GM23338 (cell line): ENCODE measurements at regions not wholly inside any gene's neighbourhood (a gene's known extent, or its start where the extent isn't known, plus 50 kb on each side); places are given as distances from the start of the nearest gene placed in this dataset.
A peak's percentile ranks its signal among the peaks of the same experiment; 100 is the strongest.

Experiments used
- ATAC-seq: fragments of 200-7000 bp; cut with Tn5 transposase; 3 replicates; pipeline ENCODE4 v1.9.1; 2020
- DNase-seq: peaks from one replicate; pipeline ENCODE4 v3.0.0-alpha.2; 2015; ENCODE audit warnings: low spot score
- H2AFZ ChIP-seq: fragments of 200-600 bp; sonication (generic); 2 replicates; pipeline ENCODE4 v1.8.0; 2016; ENCODE audit warnings: antibody characterized with exemption, mild to moderate bottlenecking, moderate library complexity
- H3F3A ChIP-seq: fragments of 200-600 bp; sonication (generic); replicated peaks from 2 replicates; pipeline ENCODE4 v1.8.0; 2017; ENCODE audit warnings: antibody characterized with exemption, mixed run types, low read depth
- H3K27ac ChIP-seq: fragments of 200-600 bp; sonication (generic); 2 replicates; pipeline ENCODE4 v1.6.1; 2016; ENCODE audit warnings: low read depth
- H3K27me3 ChIP-seq: fragments of 200-600 bp; sonication (generic); 2 replicates; pipeline ENCODE4 v1.8.0; 2016; ENCODE audit warnings: mild to moderate bottlenecking, mixed run types, moderate library complexity; ENCODE audit not compliant: insufficient read depth
- H3K36me3 ChIP-seq: fragments of 200-600 bp; sonication (generic); 2 replicates; pipeline ENCODE4 v1.8.0; 2016; ENCODE audit warnings: mild to moderate bottlenecking; ENCODE audit not compliant: insufficient read depth
- H3K4me1 ChIP-seq: fragments of 200-600 bp; sonication (generic); 2 replicates; pipeline ENCODE4 v1.8.0; 2016; ENCODE audit warnings: mild to moderate bottlenecking, moderate library complexity; ENCODE audit not compliant: insufficient read depth
- H3K4me2 ChIP-seq: fragments of 200-600 bp; sonication (generic); 2 replicates; pipeline ENCODE4 v1.7.1; 2017; ENCODE audit warnings: mixed run types
- H3K4me3 ChIP-seq: fragments of 200-600 bp; sonication (generic); 2 replicates; pipeline ENCODE4 v1.6.1; 2016; ENCODE audit warnings: mixed run types
- H3K79me2 ChIP-seq: fragments of 200-600 bp; sonication (generic); replicated peaks from 2 replicates; pipeline ENCODE4 v1.8.0; 2017; ENCODE audit warnings: mild to moderate bottlenecking; ENCODE audit not compliant: insufficient read depth
- H3K9me2 ChIP-seq: fragments of 200-600 bp; sonication (generic); 2 replicates; pipeline ENCODE4 v1.8.0; 2017; ENCODE audit not compliant: insufficient read depth
- H4K20me1 ChIP-seq: fragments of 200-600 bp; sonication (generic); replicated peaks from 2 replicates; pipeline ENCODE4 v1.8.0; 2017; ENCODE audit warnings: mild to moderate bottlenecking; ENCODE audit not compliant: insufficient read depth
- H3K27ac Mint-ChIP-seq: 2 replicates; pipeline ENCODE4 v1.8.0; 2020; ENCODE audit warnings: inconsistent platforms, mild to moderate bottlenecking, moderate library complexity, mixed read lengths
- H3K27me3 Mint-ChIP-seq: 3 replicates; pipeline ENCODE4 v1.8.0; 2022; ENCODE audit warnings: low read depth, mild to moderate bottlenecking, moderate library complexity, mixed read lengths, inconsistent platforms; ENCODE audit not compliant: insufficient read depth, poor library complexity
- H3K36me3 Mint-ChIP-seq: 3 replicates; pipeline ENCODE4 v1.8.0; 2021; ENCODE audit warnings: low read depth, mild to moderate bottlenecking, inconsistent platforms, moderate library complexity, mixed read lengths
- H3K4me1 Mint-ChIP-seq: 3 replicates; pipeline ENCODE4 v1.8.0; 2020; ENCODE audit warnings: mild to moderate bottlenecking, inconsistent platforms, mixed read lengths
- H3K4me3 Mint-ChIP-seq: 3 replicates; pipeline ENCODE4 v1.8.0; 2021; ENCODE audit warnings: moderate library complexity, mild to moderate bottlenecking, inconsistent platforms, mixed read lengths
- H3K9me3 Mint-ChIP-seq: 3 replicates; pipeline ENCODE4 v1.8.0; 2020; ENCODE audit warnings: moderate library complexity, mild to moderate bottlenecking, inconsistent platforms, mixed read lengths
- EZH2phosphoT487 ChIP-seq: fragments of 200-600 bp; sonication (generic); IDR thresholded peaks from one replicate; pipeline ENCODE4 v1.8.1; 2018; ENCODE audit warnings: antibody characterized with exemption; ENCODE audit not compliant: unreplicated experiment
- JUNB ChIP-seq: IDR thresholded peaks from one replicate; pipeline ENCODE4 v1.6.1; 2016; ENCODE audit warnings: antibody characterized with exemption; ENCODE audit not compliant: unreplicated experiment
- POLR2AphosphoS5 ChIP-seq: IDR thresholded peaks from 2 replicates; pipeline ENCODE4 v1.6.1; 2016; ENCODE audit warnings: antibody characterized with exemption, low read depth
- STAT1 ChIP-seq: IDR thresholded peaks from one replicate; pipeline ENCODE4 v1.6.1; 2016; ENCODE audit warnings: antibody characterized with exemption; ENCODE audit not compliant: unreplicated experiment
- ZNF114 ChIP-seq: fragments of 250-450 bp; sonication (Bioruptor Pico); IDR thresholded peaks from 2 replicates; pipeline ENCODE4 v1.5.0; 2020; ENCODE audit warnings: mild to moderate bottlenecking, moderate library complexity
- ZNF331 ChIP-seq: fragments of 250-450 bp; sonication (Bioruptor Pico); IDR thresholded peaks from 2 replicates; pipeline ENCODE4 v1.5.0; 2020; ENCODE audit warnings: low read depth, mild to moderate bottlenecking, moderate library complexity
- TF ChIP-seq, protein P1 (sequence below): IDR thresholded peaks from one replicate; pipeline ENCODE4 v1.6.1; 2018; ENCODE audit warnings: antibody characterized with exemption; ENCODE audit not compliant: unreplicated experiment

- TF ChIP-seq, protein P1, sequence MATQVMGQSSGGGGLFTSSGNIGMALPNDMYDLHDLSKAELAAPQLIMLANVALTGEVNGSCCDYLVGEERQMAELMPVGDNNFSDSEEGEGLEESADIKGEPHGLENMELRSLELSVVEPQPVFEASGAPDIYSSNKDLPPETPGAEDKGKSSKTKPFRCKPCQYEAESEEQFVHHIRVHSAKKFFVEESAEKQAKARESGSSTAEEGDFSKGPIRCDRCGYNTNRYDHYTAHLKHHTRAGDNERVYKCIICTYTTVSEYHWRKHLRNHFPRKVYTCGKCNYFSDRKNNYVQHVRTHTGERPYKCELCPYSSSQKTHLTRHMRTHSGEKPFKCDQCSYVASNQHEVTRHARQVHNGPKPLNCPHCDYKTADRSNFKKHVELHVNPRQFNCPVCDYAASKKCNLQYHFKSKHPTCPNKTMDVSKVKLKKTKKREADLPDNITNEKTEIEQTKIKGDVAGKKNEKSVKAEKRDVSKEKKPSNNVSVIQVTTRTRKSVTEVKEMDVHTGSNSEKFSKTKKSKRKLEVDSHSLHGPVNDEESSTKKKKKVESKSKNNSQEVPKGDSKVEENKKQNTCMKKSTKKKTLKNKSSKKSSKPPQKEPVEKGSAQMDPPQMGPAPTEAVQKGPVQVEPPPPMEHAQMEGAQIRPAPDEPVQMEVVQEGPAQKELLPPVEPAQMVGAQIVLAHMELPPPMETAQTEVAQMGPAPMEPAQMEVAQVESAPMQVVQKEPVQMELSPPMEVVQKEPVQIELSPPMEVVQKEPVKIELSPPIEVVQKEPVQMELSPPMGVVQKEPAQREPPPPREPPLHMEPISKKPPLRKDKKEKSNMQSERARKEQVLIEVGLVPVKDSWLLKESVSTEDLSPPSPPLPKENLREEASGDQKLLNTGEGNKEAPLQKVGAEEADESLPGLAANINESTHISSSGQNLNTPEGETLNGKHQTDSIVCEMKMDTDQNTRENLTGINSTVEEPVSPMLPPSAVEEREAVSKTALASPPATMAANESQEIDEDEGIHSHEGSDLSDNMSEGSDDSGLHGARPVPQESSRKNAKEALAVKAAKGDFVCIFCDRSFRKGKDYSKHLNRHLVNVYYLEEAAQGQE, result no peak
- TF ChIP-seq ZNF331 (CRISPR knock-in tag), result no peak
Observed at GRCh38 chr9:25913806-25914205, 235.6 kb upstream of the TUSC1 start (continued).

DNA sequence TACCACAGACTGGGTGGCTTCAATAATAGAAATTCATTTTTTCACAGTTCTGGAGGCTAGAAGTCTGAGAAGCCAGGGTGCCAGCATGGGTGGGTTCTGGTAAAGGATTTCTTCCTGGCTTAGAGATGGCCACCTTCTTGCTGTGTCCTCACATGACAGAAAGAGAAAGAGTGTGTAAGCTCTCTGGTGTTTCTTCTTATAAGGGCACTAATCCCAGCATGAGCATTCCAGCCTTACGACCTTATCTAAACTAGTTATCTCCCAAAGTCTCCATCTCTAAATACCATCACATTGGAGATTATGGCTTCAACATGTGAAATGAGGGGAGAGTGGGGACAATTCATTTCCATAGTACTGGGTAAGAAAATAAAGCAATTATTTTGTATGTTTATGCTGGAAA, 226.5 kb upstream of the TUSC1 start:
- H3K27me3 ChIP-seq, result no peaks in the 10 kb centered on the region
- H3K36me3 ChIP-seq, result no peaks in the 10 kb centered on the region
- no peaks in the 10 kb centered on the region for H3K79me2 ChIP-seq
- no peaks in the 10 kb centered on the region for H3K27me3 Mint-ChIP-seq
- H3K27ac Mint-ChIP-seq, result no peak overlapping the region
- no peak overlapping the region for H3K27ac ChIP-seq
- H4K20me1 ChIP-seq, result no peaks in the 10 kb centered on the region
- DNase-seq (no peak), ATAC-seq (no peak)
- H3K9me3 Mint-ChIP-seq, result 0 out of 3 replicates have a peak, but pooled peaks cover 1% of the 10 kb centered on the region
- no peaks in the 10 kb centered on the region; the same call in 1 of the 2 replicates for H3K9me2 ChIP-seq
- no peaks in the 10 kb centered on the region for H3K36me3 Mint-ChIP-seq
- H3K4me1 Mint-ChIP-seq, result no peaks in the 10 kb centered on the region
- TF ChIP-seq ZNF114, result no peak
- TF ChIP-seq EZH2phosphoT487, result no peak
- H3K4me3 Mint-ChIP-seq, result no peak overlapping the region
- H3K4me2 ChIP-seq, result no peak overlapping the region
- no peak overlapping the region for H2AFZ ChIP-seq
- H3F3A ChIP-seq, result no peaks in the 10 kb centered on the region
- H3K4me1 ChIP-seq, result no peaks in the 10 kb centered on the region
- no peak overlapping the region for H3K4me3 ChIP-seq

DNA sequence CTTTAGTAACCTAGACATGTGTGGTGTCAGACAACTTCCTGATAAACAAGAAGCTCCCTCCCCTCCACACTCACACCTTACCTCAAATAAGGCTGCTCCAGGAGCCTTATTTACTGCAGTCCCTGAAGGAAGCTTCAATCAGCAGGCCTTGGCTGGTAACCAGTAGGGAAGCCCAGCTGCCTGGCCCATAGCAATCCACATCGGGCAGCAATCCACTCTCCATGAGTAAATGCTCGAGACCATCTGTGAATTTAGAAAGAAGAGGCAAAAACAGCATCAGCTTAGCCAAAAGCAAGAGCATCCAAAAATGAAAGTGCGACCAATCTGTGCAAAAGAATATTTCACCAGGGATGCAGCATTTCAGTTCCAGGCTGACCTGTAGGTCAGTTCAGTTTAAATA, 213.3 kb upstream of the TUSC1 start:
- Mint-ChIP-seq H3K9me3 (peaks cover 33% of the 10 kb centered on the region), H3K4me1 (no peaks in the 10 kb centered on the region), H3K27me3 (peaks cover 2% of the 10 kb centered on the region), H3K4me3 (no peak overlapping the region), H3K27ac (no peak overlapping the region), H3K36me3 (peaks cover 29% of the 10 kb centered on the region)
- Histone ChIP-seq H4K20me1 (no peaks in the 10 kb centered on the region), H3K4me3 (no peak overlapping the region), H3K79me2 (no peaks in the 10 kb centered on the region), H3K27ac (no peak overlapping the region), H3K4me1 (no peaks in the 10 kb centered on the region), H3K36me3 (no peaks in the 10 kb centered on the region), H3K9me2 (no peaks in the 10 kb centered on the region), H3K27me3 (no peaks in the 10 kb centered on the region), H2AFZ (peak overlapping the region; percentile 52; the same call in 1 of the 2 replicates), H3F3A (no peaks in the 10 kb centered on the region), H3K4me2 (no peak overlapping the region)
- TF ChIP-seq JUNB (no peak), STAT1 (no peak), EZH2phosphoT487 (no peak), POLR2AphosphoS5 (no peak)
- DNase-seq, result no peak
- ATAC-seq, result no peak
